HL-60 (cell line): ENCODE measurements at regions not wholly inside any gene's neighbourhood (a gene's known extent, or its start where the extent isn't known, plus 50 kb on each side); places are given as distances from the start of the nearest gene placed in this dataset.

ENCODE experiments used
- CTCF ChIP-seq: IDR thresholded peaks from one replicate; pipeline ENCODE4 v1.5.1; 2011; ENCODE audit warnings: low read length, control low read depth, inconsistent platforms; ENCODE audit not compliant: insufficient read depth
- POLR2AphosphoS5 ChIP-seq: IDR thresholded peaks from 2 replicates; pipeline ENCODE4 v1.6.1; 2012; ENCODE audit warnings: low read depth

GRCh38 chr21:16055014-16055413 is 325.2 kb downstream of the USP25 start:
- TF ChIP-seq CTCF = no peak
- no peak for TF ChIP-seq POLR2AphosphoS5
